Activated CD4-positive, alpha-beta T cell treated with anti-CD3 and anti-CD28 coated beads, Interleukin-2, amount 50 U/mL, for 1 hour (primary cell): ENCODE measurements at regions not wholly inside any gene's neighbourhood (a gene's known extent, or its start where the extent isn't known, plus 50 kb on each side); places are given as distances from the start of the nearest gene placed in this dataset.

Experiments
- DNase-seq: peaks from one replicate; pipeline ENCODE4 v3.0.0-alpha.2; 2020

DNA sequence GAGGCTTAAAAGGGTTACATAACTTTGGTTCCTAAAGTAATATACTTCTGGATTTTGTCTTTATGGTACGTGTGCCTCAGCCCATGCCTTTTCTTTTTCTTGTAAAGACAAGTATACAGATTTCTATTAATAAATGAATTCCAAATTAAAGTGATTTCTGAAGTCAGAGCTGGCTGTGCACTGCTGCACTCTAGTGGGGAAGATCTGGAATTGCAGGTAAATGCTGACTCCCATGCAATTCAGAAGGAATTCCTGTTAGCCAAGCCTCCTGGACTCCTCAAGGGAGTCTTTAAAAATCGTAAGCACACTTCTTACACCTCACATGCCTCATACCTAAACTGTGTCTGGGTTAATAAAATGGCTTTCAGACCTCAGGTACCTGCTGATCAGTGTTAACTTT is 118.4 kb upstream of the SLC7A1 start:
- no peak for DNase-seq

DNA sequence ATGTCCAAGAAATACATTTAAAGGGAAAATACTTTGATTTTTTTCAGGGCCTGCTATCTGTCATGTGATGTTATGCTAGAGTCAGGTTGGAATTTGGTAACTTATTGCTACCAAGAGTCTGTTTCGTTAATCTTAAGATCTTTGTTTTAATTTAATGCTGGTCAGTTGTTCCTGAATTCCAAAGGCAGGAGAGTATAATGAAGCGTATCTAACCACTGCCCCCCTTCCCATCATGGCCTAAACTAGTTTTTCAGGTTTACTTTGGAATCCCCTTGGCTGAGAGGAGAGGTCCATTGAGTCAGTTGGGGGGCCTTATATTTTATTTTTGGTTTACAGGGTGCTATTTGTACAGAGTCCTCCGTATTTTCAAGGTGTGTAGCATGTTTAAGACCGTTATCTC is 116.3 kb upstream of the SLC7A1 start:
- DNase-seq = no peak

DNA sequence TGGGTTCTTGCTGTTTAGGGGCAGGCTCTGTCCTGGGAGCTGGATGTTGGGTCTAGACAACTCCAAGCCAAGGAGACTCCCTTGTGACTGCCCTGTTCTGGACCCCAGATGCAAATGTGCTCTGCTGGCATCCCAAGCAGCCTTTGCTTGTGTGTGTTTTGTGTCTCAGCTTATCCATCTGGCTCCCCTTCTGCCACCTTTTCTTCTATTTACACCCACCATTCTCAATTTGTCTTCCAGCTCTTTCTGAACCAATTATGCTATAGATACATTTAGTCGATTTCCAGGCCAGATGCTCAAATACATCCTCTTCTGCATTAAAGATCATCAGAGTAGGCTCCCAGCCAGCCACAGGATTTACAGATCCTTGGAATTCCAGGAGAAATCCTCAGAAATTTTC is 115.0 kb upstream of the SLC7A1 start:
- DNase-seq = no peak

DNA sequence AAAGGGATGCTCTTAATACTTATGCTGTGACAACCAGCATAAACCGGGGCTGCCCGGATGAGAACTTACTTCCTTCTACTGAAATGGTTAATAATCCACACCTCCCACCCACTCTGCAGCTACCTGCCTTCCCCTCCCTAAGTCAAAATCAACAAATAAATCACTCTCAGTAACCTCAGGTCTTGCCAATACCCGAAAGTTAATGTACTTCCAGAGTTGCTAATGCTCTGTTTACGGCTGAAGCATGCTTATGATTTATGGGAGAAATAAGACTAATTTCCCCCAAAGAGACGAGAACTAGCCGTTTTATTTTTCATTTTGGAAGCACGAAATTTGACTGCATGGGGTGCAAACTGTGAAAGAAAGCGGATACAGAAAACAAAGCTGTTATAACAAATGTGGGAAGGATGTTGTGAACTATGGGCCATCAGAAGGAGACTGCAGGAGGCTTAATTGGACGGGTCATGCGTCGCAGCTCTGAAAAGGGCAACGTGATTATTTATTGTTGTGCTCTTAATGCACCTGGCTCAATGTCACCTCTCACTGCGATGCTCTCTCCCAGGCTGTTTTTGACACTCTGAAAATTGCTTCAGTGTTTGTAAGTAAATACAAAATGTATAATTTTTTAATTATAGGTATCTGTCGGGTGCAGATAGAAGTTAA is 114.0 kb upstream of the SLC7A1 start:
- no peak for DNase-seq

DNA sequence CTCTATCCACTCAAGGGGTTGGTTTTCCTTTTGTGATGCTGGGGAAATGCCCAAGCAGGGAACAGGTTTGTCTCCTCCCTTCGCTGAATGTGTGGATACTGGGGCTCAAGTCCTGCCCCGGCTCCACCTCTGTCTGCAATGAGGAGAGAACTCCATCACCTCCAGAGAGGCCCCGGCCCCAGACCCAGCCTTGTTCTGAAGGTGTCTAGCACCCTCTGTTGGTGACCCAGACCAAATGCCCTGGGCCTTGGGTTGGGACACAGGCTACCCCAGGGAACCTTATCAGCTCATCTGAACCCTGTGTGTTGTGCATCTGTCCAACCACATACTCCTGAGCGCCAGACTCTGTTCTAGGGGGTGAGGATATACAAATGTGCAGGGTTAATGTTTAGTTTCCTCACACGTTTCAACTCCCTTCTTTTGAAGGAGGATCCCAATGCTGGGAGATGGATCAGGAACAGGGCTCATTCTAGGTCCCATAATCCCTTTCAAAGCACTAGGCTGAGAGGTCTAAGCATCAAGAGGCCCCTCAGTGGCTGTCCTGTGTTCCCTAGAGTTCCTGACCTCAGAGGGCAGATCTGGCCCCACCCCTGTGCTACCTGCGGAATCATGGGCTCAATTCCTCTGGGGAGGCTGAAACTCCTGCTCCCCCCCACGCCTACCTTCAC is 112.5 kb upstream of the SLC7A1 start:
- peak; percentile 51 for DNase-seq

DNA sequence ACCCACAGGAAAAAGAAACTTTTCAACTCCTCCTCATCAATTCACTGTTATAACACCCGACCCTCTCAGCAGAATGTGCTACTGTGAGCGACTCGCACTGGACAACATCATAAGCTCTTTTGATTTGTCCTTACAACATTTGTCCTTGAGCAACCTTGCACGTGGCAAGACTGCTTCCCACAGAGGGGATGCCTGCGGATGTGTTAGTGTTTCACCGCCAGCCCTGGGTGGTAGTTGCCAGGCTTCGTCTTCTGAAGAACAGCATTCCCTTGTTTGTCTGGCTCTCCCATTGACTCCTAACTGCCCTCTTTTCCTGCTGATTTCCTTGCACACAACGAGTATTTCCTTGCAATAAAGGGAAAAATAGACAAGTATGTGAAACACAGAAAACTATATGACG is 111.4 kb upstream of the SLC7A1 start:
- no peak for DNase-seq

DNA sequence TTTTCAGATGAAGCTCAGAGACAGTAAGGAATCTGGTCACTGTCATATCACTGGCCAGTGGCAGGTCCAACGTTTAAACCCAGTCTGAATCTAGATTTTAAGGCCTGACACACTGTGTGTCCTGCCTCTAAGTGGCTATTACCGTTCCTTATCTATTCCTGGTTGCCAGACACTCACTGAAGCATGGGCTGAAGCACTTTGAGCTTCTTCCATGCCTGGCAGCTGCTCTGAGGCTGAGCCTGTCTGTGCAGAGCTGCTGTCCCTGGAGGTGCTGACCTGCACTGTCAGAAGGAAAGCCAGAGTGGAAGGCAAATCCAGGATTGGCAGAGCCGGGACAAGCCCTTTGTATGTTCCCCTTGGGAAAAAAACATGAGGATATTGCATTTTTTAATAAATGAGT is 109.2 kb upstream of the SLC7A1 start:
- no peak for DNase-seq

DNA sequence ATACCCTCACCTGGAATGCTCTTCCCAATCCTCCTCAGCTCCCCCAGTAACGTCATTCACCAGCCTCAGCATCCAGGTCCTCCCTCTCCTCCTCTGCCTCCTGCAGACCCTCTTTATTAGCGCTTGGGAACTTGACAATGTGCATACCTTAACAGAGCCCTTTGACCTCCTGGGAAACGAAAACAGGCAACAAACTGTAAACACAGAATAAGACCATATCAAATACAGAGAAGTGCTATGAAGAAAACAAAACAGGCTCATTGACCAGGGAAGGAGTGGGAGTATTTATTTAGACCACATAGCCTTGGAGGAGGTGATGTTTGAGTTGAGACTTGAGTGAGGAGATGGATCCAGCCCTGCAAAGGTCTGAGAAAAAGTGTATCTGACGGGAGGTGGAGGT is 107.9 kb upstream of the SLC7A1 start:
- no peak for DNase-seq

DNA sequence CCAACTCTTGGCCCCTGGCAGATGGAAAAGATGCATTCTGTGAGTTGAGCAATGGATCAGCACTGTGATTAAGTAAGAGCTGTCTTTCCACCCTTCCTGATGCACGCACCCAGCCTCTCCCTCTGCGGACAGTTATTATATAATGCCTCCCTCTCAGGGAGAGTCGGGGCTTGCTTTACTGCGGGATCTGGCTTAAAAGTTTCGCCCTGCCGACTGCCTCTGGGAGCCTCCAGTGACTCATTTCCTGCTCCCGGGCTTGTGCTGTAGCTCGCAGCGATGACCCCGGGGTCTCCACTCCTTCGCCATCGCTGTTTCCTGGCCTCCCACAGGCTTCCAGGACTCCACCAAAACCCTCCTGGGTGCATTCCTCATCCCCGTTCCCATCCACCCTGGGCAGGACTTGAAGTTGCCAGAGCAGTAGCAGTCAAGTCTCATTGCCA is 107.4 kb upstream of the SLC7A1 start:
- DNase-seq = no peak

DNA sequence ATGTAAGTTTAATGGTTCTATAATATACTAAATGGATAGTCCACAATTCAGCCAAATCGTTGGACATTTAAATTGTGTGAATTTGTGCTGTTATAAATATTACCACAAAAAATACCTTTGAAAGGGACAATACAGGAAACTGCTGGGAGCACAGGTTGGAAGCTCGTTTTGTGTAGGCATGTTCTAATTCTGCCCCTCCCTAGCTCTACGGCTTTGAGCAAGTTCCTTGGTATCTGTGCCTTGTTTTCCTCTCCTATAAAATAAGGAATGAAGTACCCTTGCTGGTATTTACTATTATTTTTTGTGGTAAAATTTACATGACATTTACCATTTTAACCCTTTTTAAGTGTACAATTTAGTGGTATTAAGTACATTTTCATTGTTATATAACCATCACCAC is 102.6 kb upstream of the SLC7A1 start:
- DNase-seq = no peak

DNA sequence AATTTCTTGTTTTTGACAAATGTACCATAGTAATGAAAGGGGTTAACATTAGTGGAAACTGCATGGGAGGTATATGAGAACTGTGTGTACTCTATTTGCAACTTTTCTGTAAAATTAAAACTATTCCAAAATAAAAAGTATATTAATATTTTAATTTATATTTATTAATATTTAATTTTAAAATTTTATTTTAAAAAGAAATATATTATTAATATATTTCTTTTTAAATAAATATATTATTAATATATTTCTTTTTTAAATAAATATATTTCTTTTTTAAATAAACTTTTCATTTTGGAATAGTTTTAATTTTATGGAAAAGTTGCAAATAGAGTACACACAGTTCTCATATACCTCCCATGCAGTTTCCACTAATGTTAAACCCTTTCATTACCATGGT is 101.1 kb upstream of the SLC7A1 start:
- DNase-seq = no peak

DNA sequence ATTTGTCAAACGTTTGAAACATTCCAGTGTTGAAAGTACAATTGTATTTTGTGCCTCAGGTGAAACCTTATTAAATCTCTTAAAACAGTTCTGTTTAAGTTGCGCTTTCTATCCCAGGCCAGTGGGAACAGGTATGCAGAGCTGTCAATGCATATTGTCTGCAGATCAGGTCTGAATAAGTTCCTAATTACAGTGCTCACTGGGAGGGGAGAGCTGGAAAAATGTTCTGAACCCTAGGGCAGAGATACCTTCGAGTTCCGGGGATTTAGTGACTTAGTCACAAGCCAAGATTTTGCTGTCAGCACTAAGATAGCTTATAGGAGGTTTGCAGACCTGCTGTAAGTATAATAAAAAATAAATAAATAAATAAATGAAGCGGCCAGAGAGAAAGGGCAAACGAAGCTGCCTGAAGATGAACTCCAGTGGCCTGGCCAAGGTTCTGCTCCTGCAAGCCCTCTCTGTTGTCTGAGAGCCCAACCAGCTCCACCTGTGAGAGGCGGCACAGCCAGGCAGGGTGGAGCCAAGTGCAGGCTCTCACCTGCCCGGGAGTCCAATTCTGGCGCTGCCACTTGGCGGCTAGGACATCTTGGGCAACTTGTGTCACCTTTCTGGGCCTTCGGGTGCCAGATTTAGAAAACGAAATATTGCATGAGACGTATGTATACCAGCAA is 97.9 kb upstream of the SLC7A1 start:
- no peak for DNase-seq

DNA sequence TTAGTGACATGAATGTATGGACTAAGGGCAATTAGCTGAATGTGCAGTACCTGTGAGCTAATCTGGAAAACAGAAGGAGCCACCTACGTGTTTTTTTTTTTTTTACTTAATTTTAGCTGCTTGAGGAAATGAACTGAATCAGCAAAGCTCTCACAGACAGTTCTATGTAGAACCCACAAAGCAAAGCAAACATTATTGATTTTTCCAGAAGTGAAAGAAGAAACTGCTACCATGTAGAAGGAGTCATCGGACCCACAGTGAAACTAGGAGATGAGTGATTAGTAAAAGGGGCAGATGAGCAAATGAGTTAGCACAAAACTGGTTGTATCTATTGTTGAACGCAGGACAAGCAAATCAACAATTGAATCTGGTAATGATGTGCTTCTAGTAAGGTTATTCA is 94.1 kb upstream of the SLC7A1 start:
- no peak for DNase-seq

DNA sequence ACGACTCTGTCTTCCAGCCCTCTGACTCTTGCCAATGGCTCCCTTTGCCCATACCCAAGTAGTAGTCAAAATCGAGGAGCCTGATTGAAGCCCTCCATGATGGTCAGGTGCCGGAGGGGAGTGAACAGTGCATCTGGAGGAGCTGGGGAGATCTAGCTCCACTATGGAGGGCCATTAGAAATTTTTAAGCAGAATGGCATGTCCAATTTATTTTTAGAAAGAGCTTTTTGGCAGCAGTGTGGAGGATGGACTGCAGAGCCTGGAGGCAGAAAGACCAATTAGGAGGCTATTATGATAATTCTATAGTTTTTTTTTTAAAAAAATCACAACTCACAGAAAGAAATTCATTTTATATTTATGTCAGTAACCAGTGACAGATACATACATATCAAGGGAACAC is 92.7 kb upstream of the SLC7A1 start:
- no peak for DNase-seq

DNA sequence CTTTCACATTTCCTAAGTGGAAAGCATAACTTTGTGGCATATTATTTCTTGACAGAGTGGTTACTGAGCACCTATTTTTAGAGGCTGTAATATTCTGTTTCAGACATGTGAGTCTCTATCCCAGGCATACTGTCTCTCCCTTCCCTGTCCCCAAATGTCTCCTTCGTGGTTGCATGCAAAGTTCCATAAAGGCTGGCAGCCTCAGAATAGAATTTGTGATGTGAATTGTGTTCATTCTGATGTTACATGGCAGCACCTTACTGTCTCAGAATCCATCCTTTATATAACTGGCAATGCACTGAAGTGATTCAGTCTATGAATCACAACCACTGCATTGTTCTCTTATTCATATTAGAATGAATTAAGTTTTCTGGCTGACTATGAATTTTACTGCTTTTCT is 89.0 kb upstream of the SLC7A1 start:
- no peak for DNase-seq

DNA sequence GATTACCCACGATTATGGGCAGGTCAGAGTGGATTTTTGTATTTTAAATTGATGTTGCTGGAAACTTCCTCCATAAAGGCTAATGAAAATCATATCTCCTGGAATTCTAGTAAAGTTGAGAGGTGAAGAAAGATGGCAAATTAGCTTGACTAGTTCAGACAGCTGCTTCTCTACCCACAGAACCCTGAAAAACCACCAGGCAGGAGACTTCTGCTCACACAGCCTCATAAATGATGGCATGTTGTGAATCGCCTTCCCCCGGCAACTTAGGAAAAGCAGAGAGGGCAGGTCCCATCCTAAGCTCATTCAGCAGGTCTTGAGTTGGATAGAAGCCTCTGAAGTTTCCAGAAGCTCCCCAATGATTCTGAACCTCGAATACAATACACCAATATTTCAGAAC is 87.6 kb upstream of the SLC7A1 start:
- no peak for DNase-seq

DNA sequence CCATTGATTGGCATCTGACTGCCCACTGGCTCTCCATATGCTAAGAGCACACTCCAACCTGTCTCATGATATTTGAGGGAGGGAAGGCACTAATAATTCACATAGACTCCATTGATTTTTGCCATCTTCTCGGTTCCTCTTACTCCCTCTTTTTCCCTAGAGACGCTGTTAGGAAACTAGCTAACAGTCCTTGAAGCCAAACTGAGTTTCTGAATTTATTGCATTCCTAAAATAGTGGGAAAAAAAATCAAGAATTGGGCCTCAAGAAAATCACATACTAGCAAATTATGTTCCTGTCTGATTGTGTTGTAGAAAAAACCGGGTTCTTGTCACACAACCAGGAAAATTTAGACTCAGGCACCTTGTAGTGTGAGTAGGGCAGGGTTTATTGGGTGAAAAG is 86.4 kb upstream of the SLC7A1 start:
- no peak for DNase-seq

DNA sequence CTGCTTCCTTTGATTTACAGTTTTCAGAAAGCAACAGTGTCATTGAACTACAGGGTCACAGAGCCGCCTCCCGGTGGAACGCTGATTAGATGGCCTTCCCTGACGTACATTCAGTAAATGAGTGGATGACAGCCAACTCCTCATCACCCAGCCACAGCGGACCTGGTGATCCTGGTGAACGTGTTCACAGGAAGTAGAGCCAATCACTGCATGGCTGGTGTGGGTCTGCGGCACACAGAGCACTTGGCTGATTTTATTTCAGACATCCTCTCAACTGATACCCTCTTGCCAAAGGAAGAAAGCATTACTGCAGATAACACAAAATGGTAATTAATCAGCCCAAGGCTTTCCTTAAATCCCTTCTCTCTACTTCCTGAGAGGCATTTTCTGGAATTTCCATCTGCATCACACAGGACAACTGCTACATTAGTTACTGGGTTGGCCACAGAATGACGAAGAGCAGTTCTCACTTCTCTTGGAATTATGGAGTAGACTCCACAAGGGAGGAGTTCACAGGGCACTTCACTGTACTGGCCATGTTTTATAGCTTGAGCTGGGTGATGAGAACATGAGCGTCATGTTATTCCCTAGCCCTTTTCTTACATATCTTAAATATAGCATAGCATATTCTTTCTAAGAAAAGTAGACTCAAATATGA is 84.0 kb upstream of the SLC7A1 start:
- DNase-seq = no peak

DNA sequence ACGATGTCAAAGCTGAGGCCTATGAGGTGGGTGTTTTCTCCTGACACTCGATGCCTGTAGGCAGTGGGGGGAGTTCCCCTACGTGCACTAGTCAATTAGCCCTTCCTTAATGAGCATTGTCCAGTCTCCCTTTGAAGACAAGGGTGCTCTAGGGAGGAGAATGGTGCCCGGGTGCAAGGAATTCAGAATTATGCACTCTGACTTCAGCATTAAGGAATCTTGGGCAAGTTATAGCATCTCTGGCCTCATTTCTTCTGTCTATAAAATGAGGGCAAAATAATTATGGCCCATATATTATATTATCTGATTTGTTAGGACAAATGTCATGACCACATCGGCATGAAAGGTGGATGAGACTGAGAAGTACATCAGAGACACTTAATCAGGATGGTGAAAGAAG is 82.1 kb upstream of the SLC7A1 start:
- no peak for DNase-seq

DNA sequence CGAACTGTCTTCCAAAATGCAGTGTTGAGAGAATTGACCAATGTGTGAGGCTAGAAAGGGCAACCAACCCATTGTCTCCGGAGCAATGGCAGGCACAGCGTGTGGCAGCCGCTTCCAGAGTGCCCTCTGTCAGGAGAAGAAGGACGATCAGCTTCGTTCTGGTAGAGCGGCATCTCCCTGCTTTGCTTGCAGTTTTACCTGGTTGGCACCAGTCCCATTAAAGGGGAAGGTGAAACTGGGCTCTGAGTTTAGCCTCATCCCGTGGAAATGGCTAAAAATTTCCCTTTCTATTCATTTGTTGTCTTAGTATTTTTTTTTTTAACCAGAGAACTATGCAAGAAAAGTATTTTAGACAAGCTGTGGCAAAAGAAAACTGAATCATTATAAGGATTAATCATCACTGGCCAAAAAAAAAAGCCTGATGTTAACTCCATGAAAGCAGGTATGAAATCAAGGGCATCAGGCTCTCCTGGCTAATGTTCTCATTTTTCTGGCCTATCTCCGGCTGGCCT is 81.5 kb upstream of the SLC7A1 start:
- DNase-seq = no peak

DNA sequence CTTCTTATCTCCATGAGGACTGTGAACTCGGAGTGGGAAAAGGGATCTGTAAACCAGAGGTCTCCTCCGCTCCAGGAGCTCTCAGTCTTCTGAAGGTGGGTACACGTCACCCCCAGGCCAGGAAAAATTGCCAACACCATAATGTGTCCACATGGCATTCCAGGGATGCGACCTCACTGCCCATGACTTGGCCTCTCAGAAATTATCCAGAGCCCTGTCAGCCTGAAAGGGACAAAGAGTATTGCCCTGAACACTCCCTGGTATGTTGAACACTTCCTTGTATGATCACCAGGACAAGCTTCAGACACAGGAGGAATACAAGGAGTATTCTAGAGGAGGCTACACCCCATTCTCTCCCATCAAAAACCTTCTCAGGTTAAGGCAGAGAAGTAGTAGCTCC is 81.0 kb upstream of the SLC7A1 start:
- no peak for DNase-seq

DNA sequence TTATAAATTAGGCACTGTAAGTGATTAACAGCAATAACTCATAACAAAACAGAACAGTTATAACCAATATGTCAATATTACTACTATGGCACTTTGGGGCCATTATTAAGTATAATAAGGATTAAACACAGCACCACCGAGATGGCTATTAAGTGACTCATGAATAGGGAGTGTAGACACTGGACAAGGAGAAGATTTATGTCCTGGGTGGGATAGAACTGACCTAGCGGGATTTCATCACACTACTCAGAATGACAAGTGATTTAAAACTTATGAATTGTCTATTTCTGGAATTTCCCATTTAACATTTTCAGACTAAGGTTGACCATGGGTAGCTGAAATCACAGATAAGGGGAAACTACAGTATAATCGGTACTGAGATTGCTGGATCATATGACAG is 79.0 kb upstream of the SLC7A1 start:
- no peak for DNase-seq

DNA sequence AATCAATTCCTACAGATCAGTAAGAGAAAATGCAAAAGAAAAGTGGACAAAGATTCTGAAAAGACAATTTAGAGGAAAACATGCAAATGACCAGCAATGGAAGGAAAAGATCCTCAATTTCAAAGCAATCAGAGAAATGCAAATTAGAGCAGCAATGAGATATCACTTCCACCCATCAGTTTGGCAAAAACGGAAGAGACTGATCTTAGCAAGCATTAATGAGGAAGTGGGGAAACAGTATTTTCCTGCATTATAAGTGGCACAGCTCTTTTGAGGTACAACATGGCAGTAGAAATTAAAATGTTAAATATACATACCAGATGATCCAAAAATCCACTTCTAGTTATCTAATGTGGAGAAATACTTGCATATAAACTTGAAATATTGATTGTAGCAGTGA is 69.1 kb upstream of the SLC7A1 start:
- no peak for DNase-seq
